ENCODE measurements at regions not wholly inside any gene's neighbourhood (a gene's known extent, or its start where the extent isn't known, plus 50 kb on each side); places are given as distances from the start of the nearest gene placed in this dataset.

DNA sequence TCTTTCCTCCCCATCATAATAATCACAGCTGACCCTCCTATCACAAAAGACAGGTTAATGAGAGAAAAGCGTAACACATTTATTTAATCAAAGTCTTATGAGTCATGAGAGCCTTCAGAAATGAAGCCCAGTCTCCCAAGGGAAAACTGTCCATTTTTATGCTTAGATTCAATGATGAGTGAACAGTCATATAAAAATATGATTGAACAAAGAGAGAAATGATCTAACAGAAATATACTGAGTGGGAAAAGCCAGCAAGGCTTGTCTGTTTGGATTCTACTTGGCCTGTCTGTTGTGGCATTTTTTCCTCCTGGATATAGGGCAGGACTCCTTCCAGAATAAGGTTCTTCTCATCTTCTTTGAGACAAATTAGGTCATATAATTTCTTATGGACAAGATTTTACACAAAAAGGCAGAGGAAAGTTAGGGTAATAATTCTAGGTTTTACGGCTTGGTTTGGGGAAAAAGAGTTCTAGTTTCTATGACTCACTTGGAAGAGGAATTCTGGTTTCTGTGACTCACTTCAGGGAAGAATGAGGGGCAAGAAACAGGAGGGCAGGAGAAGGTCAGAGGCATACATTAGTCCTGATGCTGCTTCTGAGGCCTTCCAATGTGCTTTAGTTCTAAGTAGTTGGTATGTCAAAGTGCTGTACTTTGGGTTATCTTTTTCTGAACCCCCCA lies 534.2 kb downstream of the ZIC1 start:
- no peak for TF ChIP-seq EGR1 (IDR thresholded peaks at IDR 0.05; ENCODE audit: borderline replicate concordance in 1 of 2, low read depth in 2 of 2, low read length in 2 of 2)
- no peak for TF ChIP-seq DPF2 (IDR thresholded peaks at IDR 0.05)
- TF ChIP-seq EZH2 (IDR thresholded peaks at IDR 0.05; ENCODE audit: borderline replicate concordance, control insufficient read depth, low read depth, low read length): no peak
- TF ChIP-seq, protein P1, sequence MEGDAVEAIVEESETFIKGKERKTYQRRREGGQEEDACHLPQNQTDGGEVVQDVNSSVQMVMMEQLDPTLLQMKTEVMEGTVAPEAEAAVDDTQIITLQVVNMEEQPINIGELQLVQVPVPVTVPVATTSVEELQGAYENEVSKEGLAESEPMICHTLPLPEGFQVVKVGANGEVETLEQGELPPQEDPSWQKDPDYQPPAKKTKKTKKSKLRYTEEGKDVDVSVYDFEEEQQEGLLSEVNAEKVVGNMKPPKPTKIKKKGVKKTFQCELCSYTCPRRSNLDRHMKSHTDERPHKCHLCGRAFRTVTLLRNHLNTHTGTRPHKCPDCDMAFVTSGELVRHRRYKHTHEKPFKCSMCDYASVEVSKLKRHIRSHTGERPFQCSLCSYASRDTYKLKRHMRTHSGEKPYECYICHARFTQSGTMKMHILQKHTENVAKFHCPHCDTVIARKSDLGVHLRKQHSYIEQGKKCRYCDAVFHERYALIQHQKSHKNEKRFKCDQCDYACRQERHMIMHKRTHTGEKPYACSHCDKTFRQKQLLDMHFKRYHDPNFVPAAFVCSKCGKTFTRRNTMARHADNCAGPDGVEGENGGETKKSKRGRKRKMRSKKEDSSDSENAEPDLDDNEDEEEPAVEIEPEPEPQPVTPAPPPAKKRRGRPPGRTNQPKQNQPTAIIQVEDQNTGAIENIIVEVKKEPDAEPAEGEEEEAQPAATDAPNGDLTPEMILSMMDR (IDR thresholded peaks at IDR 0.05 in 2 of 3, conservative IDR thresholded peaks at IDR 0.05 in 1 of 3; ENCODE audit: control insufficient read depth in 2 of 3, extremely low read depth in 1 of 3, insufficient read depth in 1 of 3, low read depth in 3 of 3, low read length in 3 of 3): no peak
- no peak for TF ChIP-seq NR2C1 (IDR thresholded peaks at IDR 0.05)
- no peak for TF ChIP-seq SRF (IDR thresholded peaks at IDR 0.05; ENCODE audit: low read depth in 2 of 2, low read length in 2 of 2)
- TF ChIP-seq POLR2A (IDR thresholded peaks at IDR 0.05; ENCODE audit: low read depth, low read length): no peak
- TF ChIP-seq, protein P2, sequence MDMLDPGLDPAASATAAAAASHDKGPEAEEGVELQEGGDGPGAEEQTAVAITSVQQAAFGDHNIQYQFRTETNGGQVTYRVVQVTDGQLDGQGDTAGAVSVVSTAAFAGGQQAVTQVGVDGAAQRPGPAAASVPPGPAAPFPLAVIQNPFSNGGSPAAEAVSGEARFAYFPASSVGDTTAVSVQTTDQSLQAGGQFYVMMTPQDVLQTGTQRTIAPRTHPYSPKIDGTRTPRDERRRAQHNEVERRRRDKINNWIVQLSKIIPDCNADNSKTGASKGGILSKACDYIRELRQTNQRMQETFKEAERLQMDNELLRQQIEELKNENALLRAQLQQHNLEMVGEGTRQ (IDR thresholded peaks at IDR 0.05; ENCODE audit: borderline replicate concordance, low read depth, low read length): no peak
- no peak for TF ChIP-seq HDAC6 (IDR thresholded peaks at IDR 0.05; ENCODE audit: unreplicated experiment)
- no peak for TF ChIP-seq KAT2A (conservative IDR thresholded peaks at IDR 0.05; ENCODE audit: control insufficient read depth, low read depth, low read length)
- TF ChIP-seq SREBF2 (IDR thresholded peaks at IDR 0.05; ENCODE audit: low read length): no peak
- no peak for TF ChIP-seq RBBP5 (conservative IDR thresholded peaks at IDR 0.05)
